PFSK-1 (cell line): ENCODE measurements at regions not wholly inside any gene's neighbourhood (a gene's known extent, or its start where the extent isn't known, plus 50 kb on each side); places are given as distances from the start of the nearest gene placed in this dataset.

Source experiments
- FOXP2 ChIP-seq: optimal IDR thresholded peaks from 2 replicates; pipeline ENCODE3; 2011; ENCODE audit warnings: borderline replicate concordance, control low read depth, inconsistent platforms; ENCODE audit not compliant: insufficient read depth; ENCODE audit errors: extremely low read length, extremely low read depth
- POLR2AphosphoS5 ChIP-seq: IDR thresholded peaks from 2 replicates; pipeline ENCODE4 v1.6.1; 2012; ENCODE audit warnings: low read depth, mild to moderate bottlenecking, control low read depth, low read length, moderate library complexity
- SIN3A ChIP-seq: IDR thresholded peaks from 2 replicates; pipeline ENCODE4 v1.6.1; 2012; ENCODE audit warnings: mild to moderate bottlenecking, low read length, moderate library complexity, borderline replicate concordance; ENCODE audit not compliant: insufficient read depth
- TAF1 ChIP-seq: IDR thresholded peaks from 2 replicates; pipeline ENCODE4 v1.6.1; 2012; ENCODE audit warnings: low read length, control low read depth, borderline replicate concordance; ENCODE audit not compliant: insufficient read depth
- TF ChIP-seq, protein P1 (sequence below), 2 experiments: IDR thresholded peaks; 2 replicates each; pipeline versions ENCODE4 v1.6.1 to v1.8.0; 2011 to 2012; ENCODE audit warnings: low read depth in 2 of 2, low read length in 2 of 2, control low read depth in 1 of 2, inconsistent platforms in 1 of 2, mild to moderate bottlenecking in 1 of 2, moderate library complexity in 1 of 2; ENCODE audit not compliant: insufficient read depth in 1 of 2

GRCh38 chr6:22036275-22036674, 260.6 kb downstream of the PRL start:
- TF ChIP-seq, protein P1, sequence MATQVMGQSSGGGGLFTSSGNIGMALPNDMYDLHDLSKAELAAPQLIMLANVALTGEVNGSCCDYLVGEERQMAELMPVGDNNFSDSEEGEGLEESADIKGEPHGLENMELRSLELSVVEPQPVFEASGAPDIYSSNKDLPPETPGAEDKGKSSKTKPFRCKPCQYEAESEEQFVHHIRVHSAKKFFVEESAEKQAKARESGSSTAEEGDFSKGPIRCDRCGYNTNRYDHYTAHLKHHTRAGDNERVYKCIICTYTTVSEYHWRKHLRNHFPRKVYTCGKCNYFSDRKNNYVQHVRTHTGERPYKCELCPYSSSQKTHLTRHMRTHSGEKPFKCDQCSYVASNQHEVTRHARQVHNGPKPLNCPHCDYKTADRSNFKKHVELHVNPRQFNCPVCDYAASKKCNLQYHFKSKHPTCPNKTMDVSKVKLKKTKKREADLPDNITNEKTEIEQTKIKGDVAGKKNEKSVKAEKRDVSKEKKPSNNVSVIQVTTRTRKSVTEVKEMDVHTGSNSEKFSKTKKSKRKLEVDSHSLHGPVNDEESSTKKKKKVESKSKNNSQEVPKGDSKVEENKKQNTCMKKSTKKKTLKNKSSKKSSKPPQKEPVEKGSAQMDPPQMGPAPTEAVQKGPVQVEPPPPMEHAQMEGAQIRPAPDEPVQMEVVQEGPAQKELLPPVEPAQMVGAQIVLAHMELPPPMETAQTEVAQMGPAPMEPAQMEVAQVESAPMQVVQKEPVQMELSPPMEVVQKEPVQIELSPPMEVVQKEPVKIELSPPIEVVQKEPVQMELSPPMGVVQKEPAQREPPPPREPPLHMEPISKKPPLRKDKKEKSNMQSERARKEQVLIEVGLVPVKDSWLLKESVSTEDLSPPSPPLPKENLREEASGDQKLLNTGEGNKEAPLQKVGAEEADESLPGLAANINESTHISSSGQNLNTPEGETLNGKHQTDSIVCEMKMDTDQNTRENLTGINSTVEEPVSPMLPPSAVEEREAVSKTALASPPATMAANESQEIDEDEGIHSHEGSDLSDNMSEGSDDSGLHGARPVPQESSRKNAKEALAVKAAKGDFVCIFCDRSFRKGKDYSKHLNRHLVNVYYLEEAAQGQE (IDR thresholded peaks at IDR 0.05; ENCODE audit: insufficient read depth in 1 of 2, low read depth in 2 of 2, low read length in 2 of 2): no peak
- no peak for TF ChIP-seq POLR2AphosphoS5
- no peak for TF ChIP-seq SIN3A
- TF ChIP-seq TAF1: no peak
- TF ChIP-seq FOXP2: no peak

- TF ChIP-seq FOXP2 (no peak), TAF1 (no peak), POLR2AphosphoS5 (no peak), SIN3A (no peak)
- TF ChIP-seq, protein P1 (IDR thresholded peaks at IDR 0.05; ENCODE audit: insufficient read depth in 1 of 2, low read depth in 2 of 2, low read length in 2 of 2): no peak
These were observed 260.1 kb downstream of the PRL start for GRCh38 chr6:22036699-22037098.

DNA sequence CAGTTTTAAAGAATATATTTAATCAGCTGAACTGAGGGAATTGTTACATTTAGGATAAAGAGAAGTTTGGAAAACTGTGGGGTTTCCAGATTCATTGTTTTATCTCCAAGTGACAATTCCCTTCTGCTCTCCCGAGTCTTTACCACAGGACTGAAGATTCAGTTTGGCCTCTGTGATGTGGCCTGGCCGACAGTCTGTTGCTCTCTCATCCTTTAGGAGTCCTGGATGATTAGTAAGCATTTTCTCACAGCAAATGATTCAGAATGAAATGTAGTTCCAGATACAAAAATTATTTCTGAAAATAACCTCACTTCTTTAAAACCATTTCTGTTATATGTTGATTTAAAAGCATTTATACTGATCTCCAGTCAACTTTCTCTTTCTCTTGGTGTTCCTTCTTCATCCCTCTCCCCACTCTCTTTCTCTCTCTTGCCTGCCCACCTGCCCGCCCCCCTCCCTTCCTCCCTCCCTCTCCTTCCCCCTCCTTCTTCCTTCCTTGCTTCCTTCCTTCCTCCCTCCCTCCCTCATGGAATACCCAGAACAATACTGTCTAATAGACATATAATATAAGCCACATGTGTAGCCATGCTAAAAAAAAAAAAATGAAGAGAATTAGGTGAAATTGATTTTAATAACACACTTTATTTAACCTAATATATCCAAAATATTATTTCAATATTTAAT, 254.9 kb downstream of the PRL start:
- TF ChIP-seq TAF1 (no peak), SIN3A (no peak), FOXP2 (no peak), POLR2AphosphoS5 (no peak)
- TF ChIP-seq, protein P1 (IDR thresholded peaks at IDR 0.05; ENCODE audit: insufficient read depth in 1 of 2, low read depth in 2 of 2, low read length in 2 of 2): no peak

- no peak for TF ChIP-seq TAF1
- no peak for TF ChIP-seq SIN3A
- TF ChIP-seq, protein P1 (IDR thresholded peaks at IDR 0.05; ENCODE audit: insufficient read depth in 1 of 2, low read depth in 2 of 2, low read length in 2 of 2): no peak
- no peak for TF ChIP-seq POLR2AphosphoS5
These were observed 254.1 kb downstream of the PRL start for GRCh38 chr6:22042706-22043105.
